ENCODE measurements at regions not wholly inside any gene's neighbourhood (a gene's known extent, or its start where the extent isn't known, plus 50 kb on each side); places are given as distances from the start of the nearest gene placed in this dataset.

- no peak overlapping the region for H3K4me3 ChIP-seq (ENCODE audit: low read depth, low read length)
- no peak for DNase-seq (ENCODE audit: low read depth)
- TF ChIP-seq CTCF (IDR thresholded peaks at IDR 0.05; ENCODE audit: insufficient read depth, low read length) = no peak
Measured at GRCh38 chrX:103148075-103148474, 55.1 kb upstream of the NXF3 start.

All from fibroblast of the aortic adventitia (primary cell).